SKM-1 treated with dmso at 0.1 percent for 144 hours (cell line): ENCODE measurements at regions not wholly inside any gene's neighbourhood (a gene's known extent, or its start where the extent isn't known, plus 50 kb on each side); places are given as distances from the start of the nearest gene placed in this dataset.

Experiments
- DNase-seq: peaks from one replicate; lab custom pipeline; 2025; ENCODE audit not compliant: unreplicated experiment; lab: John Stamatoyannopoulos, UW

- no peak for DNase-seq
Observed at GRCh38 chr16:17877821-17878360, 407.1 kb upstream of the XYLT1 start.

- DNase-seq, result no peak
Observed at GRCh38 chr16:17866996-17867395, 396.2 kb upstream of the XYLT1 start.

GRCh38 chr16:17861981-17862479 lies 391.3 kb upstream of the XYLT1 start:
- no peak for DNase-seq

GRCh38 chr16:17858061-17858460 lies 387.3 kb upstream of the XYLT1 start:
- DNase-seq, result no peak

GRCh38 chr16:17853958-17854357 lies 383.2 kb upstream of the XYLT1 start:
- no peak for DNase-seq

GRCh38 chr16:17852977-17853702 lies 382.4 kb upstream of the XYLT1 start:
- DNase-seq, result no peak

GRCh38 chr16:17850581-17851250 lies 380.0 kb upstream of the XYLT1 start:
- DNase-seq, result no peak

- no peak for DNase-seq
Observed at GRCh38 chr16:17847234-17847795, 376.6 kb upstream of the XYLT1 start.

- no peak for DNase-seq
Observed at GRCh38 chr16:17846030-17846429, 375.3 kb upstream of the XYLT1 start.

- no peak for DNase-seq
Observed at GRCh38 chr16:17845031-17845430, 374.3 kb upstream of the XYLT1 start.

GRCh38 chr16:17843905-17844304 lies 373.1 kb upstream of the XYLT1 start:
- DNase-seq, result no peak

- no peak for DNase-seq
Observed at GRCh38 chr16:17839907-17840306, 369.1 kb upstream of the XYLT1 start.

- no peak for DNase-seq
Observed at GRCh38 chr16:17839272-17839671, 368.5 kb upstream of the XYLT1 start.

GRCh38 chr16:17836868-17837602 lies 366.3 kb upstream of the XYLT1 start:
- DNase-seq, result no peak

GRCh38 chr16:17835118-17835876 lies 364.5 kb upstream of the XYLT1 start:
- no peak for DNase-seq

- DNase-seq, result no peak
Observed at GRCh38 chr16:17832738-17833137, 362.0 kb upstream of the XYLT1 start.

- DNase-seq, result no peak
Observed at GRCh38 chr16:17831330-17831729, 360.6 kb upstream of the XYLT1 start.

- DNase-seq, result no peak
Observed at GRCh38 chr16:17830651-17831050, 359.9 kb upstream of the XYLT1 start.

GRCh38 chr16:17829811-17830210 lies 359.1 kb upstream of the XYLT1 start:
- no peak for DNase-seq

GRCh38 chr16:17828012-17828411 lies 357.3 kb upstream of the XYLT1 start:
- DNase-seq, result no peak

- DNase-seq, result no peak
Observed at GRCh38 chr16:17827313-17827712, 356.6 kb upstream of the XYLT1 start.
